DMS53 treated with DMSO at 0.1 percent for 48 hours (cell line): ENCODE measurements at regions not wholly inside any gene's neighbourhood (a gene's known extent, or its start where the extent isn't known, plus 50 kb on each side); places are given as distances from the start of the nearest gene placed in this dataset.

Experiments
- DNase-seq: peaks from one replicate; lab custom pipeline; 2025; ENCODE audit not compliant: unreplicated experiment; lab: John Stamatoyannopoulos, UW

DNA sequence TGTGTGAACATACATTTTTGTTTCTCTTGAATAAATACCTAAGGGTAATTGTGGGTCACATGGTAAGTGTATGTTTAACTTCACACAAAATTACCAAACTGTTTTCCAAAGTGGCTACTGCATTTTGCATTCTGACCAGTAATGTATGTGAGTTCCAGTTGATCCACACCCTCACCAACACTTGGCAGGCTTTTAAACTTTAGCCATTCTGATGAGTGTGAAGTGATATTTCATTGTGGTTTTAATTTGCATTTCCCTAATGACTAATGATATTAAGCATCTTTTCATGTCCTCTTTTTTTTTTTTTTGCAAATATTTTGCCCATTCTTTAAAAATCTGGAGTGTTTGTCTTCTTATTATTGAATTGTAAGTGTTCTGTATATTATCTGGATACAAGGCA, 53.5 kb upstream of the MAST4 start:
- no peak for DNase-seq
